OCI-LY7 (cell line): ENCODE measurements at regions not wholly inside any gene's neighbourhood (a gene's known extent, or its start where the extent isn't known, plus 50 kb on each side); places are given as distances from the start of the nearest gene placed in this dataset.

Experiments
- CTCF ChIP-seq: fragments of 200-600 bp; sonication (generic); conservative IDR thresholded peaks from 2 replicates; pipeline ENCODE4 v1.5.1; 2014; ENCODE audit warnings: mild to moderate bottlenecking, antibody characterized with exemption, low read length, moderate library complexity, mixed read lengths
- EZH2phosphoT487 ChIP-seq: fragments of 200-600 bp; sonication (generic); IDR thresholded peaks from 2 replicates; pipeline ENCODE4 v1.6.1; 2018; ENCODE audit warnings: low read depth, borderline replicate concordance, mild to moderate bottlenecking, mixed run types, antibody characterized with exemption, low read length, moderate library complexity, mixed read lengths

- TF ChIP-seq CTCF (no peak), EZH2phosphoT487 (no peak)
Observed at GRCh38 chr16:61270726-61271125, 765.5 kb downstream of the CDH8 start.
